Transverse colon (tissue), 3 donors: ENCODE measurements at regions not wholly inside any gene's neighbourhood (a gene's known extent, or its start where the extent isn't known, plus 50 kb on each side); places are given as distances from the start of the nearest gene placed in this dataset.

Source experiments
- POLR2A ChIP-seq: fragments of 450-650 bp; IDR thresholded peaks from one replicate; pipeline ENCODE4 v1.6.1; 2016; ENCODE audit warnings: antibody characterized with exemption, mild to moderate bottlenecking, moderate library complexity
- TF ChIP-seq, protein P1 (sequence below), 5 experiments: fragments of 200-600 bp in 3 of 5; fragments of 450-650 bp in 2 of 5; sonication (generic) in 3 of 5; IDR thresholded peaks; 1 replicate in 2 of 5; 2 replicates in 3 of 5; pipeline ENCODE4 v1.5.1; 2016 to 2017; ENCODE audit warnings: antibody characterized with exemption in 5 of 5, inconsistent platforms in 3 of 5, mild to moderate bottlenecking in 2 of 5, moderate library complexity in 1 of 5

GRCh38 chr12:127287256-127287655, 979.7 kb upstream of the TMEM132C start:
- no peak for TF ChIP-seq POLR2A
- TF ChIP-seq, protein P1, sequence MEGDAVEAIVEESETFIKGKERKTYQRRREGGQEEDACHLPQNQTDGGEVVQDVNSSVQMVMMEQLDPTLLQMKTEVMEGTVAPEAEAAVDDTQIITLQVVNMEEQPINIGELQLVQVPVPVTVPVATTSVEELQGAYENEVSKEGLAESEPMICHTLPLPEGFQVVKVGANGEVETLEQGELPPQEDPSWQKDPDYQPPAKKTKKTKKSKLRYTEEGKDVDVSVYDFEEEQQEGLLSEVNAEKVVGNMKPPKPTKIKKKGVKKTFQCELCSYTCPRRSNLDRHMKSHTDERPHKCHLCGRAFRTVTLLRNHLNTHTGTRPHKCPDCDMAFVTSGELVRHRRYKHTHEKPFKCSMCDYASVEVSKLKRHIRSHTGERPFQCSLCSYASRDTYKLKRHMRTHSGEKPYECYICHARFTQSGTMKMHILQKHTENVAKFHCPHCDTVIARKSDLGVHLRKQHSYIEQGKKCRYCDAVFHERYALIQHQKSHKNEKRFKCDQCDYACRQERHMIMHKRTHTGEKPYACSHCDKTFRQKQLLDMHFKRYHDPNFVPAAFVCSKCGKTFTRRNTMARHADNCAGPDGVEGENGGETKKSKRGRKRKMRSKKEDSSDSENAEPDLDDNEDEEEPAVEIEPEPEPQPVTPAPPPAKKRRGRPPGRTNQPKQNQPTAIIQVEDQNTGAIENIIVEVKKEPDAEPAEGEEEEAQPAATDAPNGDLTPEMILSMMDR (IDR thresholded peaks at IDR 0.05): no peak
